Psoas muscle (tissue), 7 donors: ENCODE measurements at regions not wholly inside any gene's neighbourhood (a gene's known extent, or its start where the extent isn't known, plus 50 kb on each side); places are given as distances from the start of the nearest gene placed in this dataset.
A peak's percentile ranks its signal among the peaks of the same experiment; 100 is the strongest.

Source experiments
- ATAC-seq, 4 donors: fragments of 200-7000 bp; cut with Tn5 transposase; one replicate each; pipeline ENCODE4 v1.9.1; 2020; ENCODE audit warnings: moderate library complexity in 3 of 4, mild to moderate bottlenecking in 2 of 4
- DNase-seq, 2 donors: peaks; one replicate each; pipeline ENCODE4 v3.0.0-alpha.2; 2020
- H3K27ac ChIP-seq: fragments of 200-600 bp; one replicate; pipeline ENCODE4 v1.8.0; 2022
- H3K27me3 ChIP-seq, 3 donors: fragments of 200-600 bp in 1 of 3; one replicate each; pipeline versions ENCODE4 v1.6.1 to v1.8.0; 2013 to 2022; ENCODE audit warnings: low read length in 2 of 3, mild to moderate bottlenecking in 2 of 3, moderate library complexity in 1 of 3; ENCODE audit not compliant: insufficient read depth in 3 of 3
- H3K36me3 ChIP-seq, 2 donors: fragments of 200-600 bp in 1 of 2; one replicate each; pipeline versions ENCODE4 v1.6.1 to v1.8.0; 2013 to 2022; ENCODE audit warnings: low read depth in 1 of 2, mild to moderate bottlenecking in 1 of 2, moderate library complexity in 1 of 2; ENCODE audit not compliant: insufficient read depth in 1 of 2
- H3K4me1 ChIP-seq: fragments of 200-600 bp; one replicate; pipeline ENCODE4 v1.8.0; 2022
- H3K4me3 ChIP-seq: fragments of 200-600 bp; one replicate; pipeline ENCODE4 v1.8.0; 2022; ENCODE audit warnings: mild to moderate bottlenecking
- H3K9me3 ChIP-seq: fragments of 200-600 bp; one replicate; pipeline ENCODE4 v1.8.0; 2022
- WGBS, 3 donors: extraction: QIAGEN DNeasy Blood & Tissue Kit; methylation state at CpG; one replicate each; pipeline versions ENCODE4 v1.1.6 to v1.1.7; 2013; 5-methylcytosine and 5-hydroxymethylcytosine counted together
- intact Hi-C, 2 donors: fragments of 100-400 bp; cut with DNase I; formaldehyde crosslinking; loops; one replicate each; pipeline versions ENCODE4 v1.11.0 to v1.14.2; 2022
- TF ChIP-seq, protein P1 (sequence below): fragments of 200-600 bp; IDR thresholded peaks from one replicate; pipeline ENCODE4 v1.8.0; 2022; ENCODE audit warnings: antibody characterized with exemption
- donor health status: healthy with polysubstance abuse.
- donor health status: DM: no; HTN: no; CAD: no; lungs with moderate emphysema.
- donor health status: Bipolar disorder and iron deficiency.
- donor health status: healthy.
- donor health status: DM: yes; HTN: yes; CAD: no.
- donor health status: DM: no; HTN: no; CAD: no.
- donor health status: DM: yes; HTN: yes; CAD: no.

- Histone ChIP-seq H3K27ac (no peak overlapping the region), H3K4me1 (no peaks in the 10 kb centered on the region), H3K9me3 (no peaks in the 10 kb centered on the region), H3K4me3 (no peak overlapping the region), H3K27me3 (no peaks in the 10 kb centered on the region), H3K36me3 (no peaks in the 10 kb centered on the region)
- intact Hi-C loops = loop anchor here (10.0 kb wide), 2 partner anchors 522 to 862 kb away; partner anchors contain the start of gene PRR16 (in 1 of the 2)
- TF ChIP-seq, protein P1, sequence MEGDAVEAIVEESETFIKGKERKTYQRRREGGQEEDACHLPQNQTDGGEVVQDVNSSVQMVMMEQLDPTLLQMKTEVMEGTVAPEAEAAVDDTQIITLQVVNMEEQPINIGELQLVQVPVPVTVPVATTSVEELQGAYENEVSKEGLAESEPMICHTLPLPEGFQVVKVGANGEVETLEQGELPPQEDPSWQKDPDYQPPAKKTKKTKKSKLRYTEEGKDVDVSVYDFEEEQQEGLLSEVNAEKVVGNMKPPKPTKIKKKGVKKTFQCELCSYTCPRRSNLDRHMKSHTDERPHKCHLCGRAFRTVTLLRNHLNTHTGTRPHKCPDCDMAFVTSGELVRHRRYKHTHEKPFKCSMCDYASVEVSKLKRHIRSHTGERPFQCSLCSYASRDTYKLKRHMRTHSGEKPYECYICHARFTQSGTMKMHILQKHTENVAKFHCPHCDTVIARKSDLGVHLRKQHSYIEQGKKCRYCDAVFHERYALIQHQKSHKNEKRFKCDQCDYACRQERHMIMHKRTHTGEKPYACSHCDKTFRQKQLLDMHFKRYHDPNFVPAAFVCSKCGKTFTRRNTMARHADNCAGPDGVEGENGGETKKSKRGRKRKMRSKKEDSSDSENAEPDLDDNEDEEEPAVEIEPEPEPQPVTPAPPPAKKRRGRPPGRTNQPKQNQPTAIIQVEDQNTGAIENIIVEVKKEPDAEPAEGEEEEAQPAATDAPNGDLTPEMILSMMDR = peak; percentile 23
- DNase-seq (no peak), ATAC-seq (no peak)
- 76 to 84% (median 82%) methylated on average over 2 of the region's 2 CpGs for WGBS, 3 donors
Measured at GRCh38 chr5:119943148-119943547, 313.8 kb downstream of the FAM170A start.

GRCh38 chr5:119945691-119946090 lies 316.3 kb downstream of the FAM170A start:
- Histone ChIP-seq H3K36me3 (no peaks in the 10 kb centered on the region), H3K9me3 (no peaks in the 10 kb centered on the region), H3K27ac (no peak overlapping the region), H3K27me3 (no peaks in the 10 kb centered on the region), H3K4me3 (no peak overlapping the region), H3K4me1 (no peaks in the 10 kb centered on the region)
- no peak for DNase-seq
- TF ChIP-seq, protein P1 = no peak
- intact Hi-C loops = loop anchor here (10.0 kb wide), 2 partner anchors 519 to 859 kb away; partner anchors contain the start of gene PRR16 (in 1 of the 2)
- no peak for ATAC-seq

DNA sequence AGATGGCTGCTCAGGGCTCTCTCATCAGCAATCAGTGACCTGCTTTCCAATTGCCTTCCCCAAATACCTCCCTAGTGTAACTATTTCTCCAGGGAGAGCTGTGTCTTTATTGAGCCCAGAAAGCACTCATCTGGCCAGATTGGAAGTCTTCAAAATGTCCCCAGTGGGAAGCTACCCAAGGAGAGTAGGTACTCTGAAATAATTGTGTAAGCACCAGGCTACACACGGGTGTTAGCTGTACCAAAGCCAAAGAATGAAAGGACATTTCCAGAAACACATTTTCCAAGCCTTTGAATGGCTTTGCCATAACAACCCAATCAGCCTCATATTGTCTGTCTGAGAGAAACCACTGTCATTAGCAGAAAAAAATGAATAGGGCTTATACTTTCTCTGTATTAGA lies 318.8 kb downstream of the FAM170A start:
- ATAC-seq (no peak), DNase-seq (no peak)
- H3K27me3 ChIP-seq = no peaks in the 10 kb centered on the region
- H3K9me3 ChIP-seq = no peaks in the 10 kb centered on the region
- no peaks in the 10 kb centered on the region for H3K4me1 ChIP-seq
- H3K36me3 ChIP-seq = no peaks in the 10 kb centered on the region
- no peak overlapping the region for H3K27ac ChIP-seq
- 30 to 62% (median 34%) methylated on average over 1 of the region's 1 CpG for WGBS, 3 donors
- H3K4me3 ChIP-seq = no peak overlapping the region
- TF ChIP-seq, protein P1 = no peak
- intact Hi-C loops = loop anchor here (10.0 kb wide), 2 partner anchors 517 to 857 kb away; partner anchors contain the start of gene PRR16 (in 1 of the 2)

- H3K27me3 ChIP-seq = no peaks in the 10 kb centered on the region
- H3K27ac ChIP-seq = no peak overlapping the region
- DNase-seq = no peak
- TF ChIP-seq, protein P1 = no peak
- H3K4me1 ChIP-seq = no peaks in the 10 kb centered on the region
- 79 to 96% (median 91%) methylated on average over 1 of the region's 1 CpG for WGBS, 3 donors
- no peaks in the 10 kb centered on the region for H3K36me3 ChIP-seq
- intact Hi-C loops = loop anchor here (10.0 kb wide), 2 partner anchors 515 to 855 kb away; partner anchors contain the start of gene PRR16 (in 1 of the 2)
- no peaks in the 10 kb centered on the region for H3K9me3 ChIP-seq
- H3K4me3 ChIP-seq = no peak overlapping the region
- ATAC-seq = no peak
Measured at GRCh38 chr5:119949426-119949999, 320.2 kb downstream of the FAM170A start.
